ENCODE measurements at regions not wholly inside any gene's neighbourhood (a gene's known extent, or its start where the extent isn't known, plus 50 kb on each side); places are given as distances from the start of the nearest gene placed in this dataset.

DNA sequence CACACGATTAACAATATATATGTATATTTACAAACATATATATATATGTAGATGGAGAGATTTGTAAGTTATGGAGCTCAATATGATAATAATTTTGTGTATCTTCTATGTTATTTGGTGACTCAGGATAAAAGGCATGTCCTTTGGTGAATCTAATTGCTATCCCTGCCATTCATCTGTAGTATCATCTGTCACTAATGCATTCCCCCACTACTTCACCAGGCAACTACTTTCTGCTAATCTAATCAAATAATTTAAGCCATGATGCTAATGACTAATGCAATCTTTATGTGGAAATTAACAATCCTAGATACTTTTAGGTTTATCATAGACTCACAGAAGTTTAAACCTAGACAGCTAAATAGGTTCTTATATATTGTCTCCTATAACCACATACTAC, 1074.5 kb downstream of the PLA2G4A start (continued):
- TF ChIP-seq, protein P1, sequence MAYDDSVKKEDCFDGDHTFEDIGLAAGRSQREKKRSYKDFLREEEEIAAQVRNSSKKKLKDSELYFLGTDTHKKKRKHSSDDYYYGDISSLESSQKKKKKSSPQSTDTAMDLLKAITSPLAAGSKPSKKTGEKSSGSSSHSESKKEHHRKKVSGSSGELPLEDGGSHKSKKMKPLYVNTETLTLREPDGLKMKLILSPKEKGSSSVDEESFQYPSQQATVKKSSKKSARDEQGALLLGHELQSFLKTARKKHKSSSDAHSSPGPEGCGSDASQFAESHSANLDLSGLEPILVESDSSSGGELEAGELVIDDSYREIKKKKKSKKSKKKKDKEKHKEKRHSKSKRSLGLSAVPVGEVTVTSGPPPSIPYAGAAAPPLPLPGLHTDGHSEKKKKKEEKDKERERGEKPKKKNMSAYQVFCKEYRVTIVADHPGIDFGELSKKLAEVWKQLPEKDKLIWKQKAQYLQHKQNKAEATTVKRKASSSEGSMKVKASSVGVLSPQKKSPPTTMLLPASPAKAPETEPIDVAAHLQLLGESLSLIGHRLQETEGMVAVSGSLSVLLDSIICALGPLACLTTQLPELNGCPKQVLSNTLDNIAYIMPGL (CRISPR knock-in tag; IDR thresholded peaks at IDR 0.05; ENCODE audit: borderline replicate concordance), result no peak

DNA sequence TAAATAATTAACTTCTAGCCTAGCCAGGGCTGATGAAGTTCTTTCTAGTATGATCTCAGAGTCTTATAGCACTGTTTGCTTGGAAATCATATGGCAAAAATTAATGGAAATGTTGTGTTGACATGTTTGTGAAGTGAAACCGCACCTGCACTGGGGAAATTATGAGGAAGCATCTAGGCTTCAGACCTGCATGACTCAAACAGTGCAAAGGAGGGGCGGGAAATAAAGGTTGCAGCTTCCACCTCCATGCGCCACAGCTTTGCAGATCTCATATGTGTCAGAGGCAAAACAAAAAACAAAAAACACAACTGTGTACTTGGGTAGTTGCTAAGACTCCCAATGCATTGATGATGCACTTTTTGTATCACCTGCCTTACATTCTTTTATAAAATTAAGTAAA, 1080.6 kb downstream of the PLA2G4A start:
- POLR2A ChIA-PET, result no interaction called here
- Histone ChIP-seq H3K27ac (no peak overlapping the region), H3K4me1 (no peaks in the 10 kb centered on the region), H3K9me3 (no peaks in the 10 kb centered on the region), H3K4me2 (no peak overlapping the region), H3K4me3 (no peak overlapping the region)
- TF ChIP-seq RCOR1 (IDR thresholded peaks at IDR 0.05; ENCODE audit: low read depth, low read length) (no peak), RFX5 (IDR thresholded peaks at IDR 0.05) (no peak), CEBPB (IDR thresholded peaks at IDR 0.05) (no peak), MAZ (IDR thresholded peaks at IDR 0.05; ENCODE audit: borderline replicate concordance, low read depth, low read length) (no peak), PHF8 (IDR thresholded peaks at IDR 0.05; ENCODE audit: borderline replicate concordance, low read depth) (no peak), POLR2A (IDR thresholded peaks at IDR 0.05; ENCODE audit: low read length) (no peak), RARB (CRISPR knock-in tag; IDR thresholded peaks at IDR 0.05) (no peak), HOXB5 (CRISPR knock-in tag; IDR thresholded peaks at IDR 0.05) (no peak), CBX2 (IDR thresholded peaks at IDR 0.05; ENCODE audit: borderline replicate concordance, low read depth) (no peak), CBX8 (IDR thresholded peaks at IDR 0.05) (no peak), CHD4 (IDR thresholded peaks at IDR 0.05; ENCODE audit: borderline replicate concordance) (no peak), JUN (IDR thresholded peaks at IDR 0.05) (no peak), RAD21 (conservative IDR thresholded peaks at IDR 0.05 in 1 of 2, IDR thresholded peaks at IDR 0.05 in 1 of 2) (no peak), GATA3 (IDR thresholded peaks at IDR 0.05; ENCODE audit: borderline replicate concordance) (no peak), FOSL2 (IDR thresholded peaks at IDR 0.05) (no peak), FOSL2 (CRISPR knock-in tag; IDR thresholded peaks at IDR 0.05) (no peak), SMC3 (IDR thresholded peaks at IDR 0.05) (no peak)
- TF ChIP-seq, protein P2, sequence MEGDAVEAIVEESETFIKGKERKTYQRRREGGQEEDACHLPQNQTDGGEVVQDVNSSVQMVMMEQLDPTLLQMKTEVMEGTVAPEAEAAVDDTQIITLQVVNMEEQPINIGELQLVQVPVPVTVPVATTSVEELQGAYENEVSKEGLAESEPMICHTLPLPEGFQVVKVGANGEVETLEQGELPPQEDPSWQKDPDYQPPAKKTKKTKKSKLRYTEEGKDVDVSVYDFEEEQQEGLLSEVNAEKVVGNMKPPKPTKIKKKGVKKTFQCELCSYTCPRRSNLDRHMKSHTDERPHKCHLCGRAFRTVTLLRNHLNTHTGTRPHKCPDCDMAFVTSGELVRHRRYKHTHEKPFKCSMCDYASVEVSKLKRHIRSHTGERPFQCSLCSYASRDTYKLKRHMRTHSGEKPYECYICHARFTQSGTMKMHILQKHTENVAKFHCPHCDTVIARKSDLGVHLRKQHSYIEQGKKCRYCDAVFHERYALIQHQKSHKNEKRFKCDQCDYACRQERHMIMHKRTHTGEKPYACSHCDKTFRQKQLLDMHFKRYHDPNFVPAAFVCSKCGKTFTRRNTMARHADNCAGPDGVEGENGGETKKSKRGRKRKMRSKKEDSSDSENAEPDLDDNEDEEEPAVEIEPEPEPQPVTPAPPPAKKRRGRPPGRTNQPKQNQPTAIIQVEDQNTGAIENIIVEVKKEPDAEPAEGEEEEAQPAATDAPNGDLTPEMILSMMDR (IDR thresholded peaks at IDR 0.05), result no peak
- TF ChIP-seq, protein P3, sequence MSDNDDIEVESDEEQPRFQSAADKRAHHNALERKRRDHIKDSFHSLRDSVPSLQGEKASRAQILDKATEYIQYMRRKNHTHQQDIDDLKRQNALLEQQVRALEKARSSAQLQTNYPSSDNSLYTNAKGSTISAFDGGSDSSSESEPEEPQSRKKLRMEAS (IDR thresholded peaks at IDR 0.05), result no peak
- DNase-seq (ENCODE audit: low read depth in 1 of 2, low spot score in 1 of 2) (no peak), FAIRE-seq (no peak), ATAC-seq (no peak)
- CTCF ChIA-PET, result no interaction called here
- WGBS (ENCODE audit: missing lambda C conversion rate), result 38% methylated on average over 3 of the region's 3 CpGs

DNA sequence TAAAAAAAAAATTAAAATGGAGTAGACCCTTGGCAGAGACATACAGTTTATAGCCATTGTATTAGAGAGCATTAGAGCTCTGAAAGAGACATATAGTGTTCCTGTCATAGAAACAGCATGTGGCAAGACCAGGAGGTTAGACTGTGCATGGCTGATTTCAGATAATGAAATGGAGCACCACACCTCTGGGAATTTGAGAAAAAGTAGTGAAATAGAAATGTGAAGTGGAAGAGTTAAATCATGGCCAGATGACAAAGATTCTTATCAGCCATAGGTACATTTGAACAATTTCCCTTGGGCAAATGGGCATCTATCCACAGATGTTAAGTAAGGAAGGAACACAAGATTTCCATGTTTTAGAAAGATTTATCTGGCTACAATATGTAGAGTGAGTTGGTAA, 1083.1 kb downstream of the PLA2G4A start:
- no peak for FAIRE-seq
- Histone ChIP-seq H3K27ac (no peak overlapping the region), H3K4me1 (no peaks in the 10 kb centered on the region), H3K9me3 (no peaks in the 10 kb centered on the region), H3K4me3 (no peak overlapping the region), H3K4me2 (no peak overlapping the region)
- POLR2A ChIA-PET, result no interaction called here
- CTCF ChIA-PET, result interaction anchor here (0.6 kb wide), 2 partner anchors 414 to 674 kb away, joined by 3 read pairs; no protein-coding TSS in a partner anchor
- TF ChIP-seq TP53 (CRISPR knock-in tag; IDR thresholded peaks at IDR 0.05) (no peak), ZC3H11A (IDR thresholded peaks at IDR 0.05) (no peak), CBX2 (IDR thresholded peaks at IDR 0.05; ENCODE audit: borderline replicate concordance, low read depth) (no peak), RCOR1 (IDR thresholded peaks at IDR 0.05; ENCODE audit: low read depth, low read length) (no peak), HOXB5 (CRISPR knock-in tag; IDR thresholded peaks at IDR 0.05) (no peak), NFE2L2 (conservative IDR thresholded peaks at IDR 0.05; ENCODE audit: low read length) (no peak), KDM1A (IDR thresholded peaks at IDR 0.05; ENCODE audit: low read depth) (no peak), CEBPB (IDR thresholded peaks at IDR 0.05) (no peak), RAD21 (conservative IDR thresholded peaks at IDR 0.05 in 1 of 2, IDR thresholded peaks at IDR 0.05 in 1 of 2) (no peak)
- TF ChIP-seq, protein P4, sequence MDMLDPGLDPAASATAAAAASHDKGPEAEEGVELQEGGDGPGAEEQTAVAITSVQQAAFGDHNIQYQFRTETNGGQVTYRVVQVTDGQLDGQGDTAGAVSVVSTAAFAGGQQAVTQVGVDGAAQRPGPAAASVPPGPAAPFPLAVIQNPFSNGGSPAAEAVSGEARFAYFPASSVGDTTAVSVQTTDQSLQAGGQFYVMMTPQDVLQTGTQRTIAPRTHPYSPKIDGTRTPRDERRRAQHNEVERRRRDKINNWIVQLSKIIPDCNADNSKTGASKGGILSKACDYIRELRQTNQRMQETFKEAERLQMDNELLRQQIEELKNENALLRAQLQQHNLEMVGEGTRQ (IDR thresholded peaks at IDR 0.05), result no peak
- DNase-seq (ENCODE audit: low read depth in 1 of 2, low spot score in 1 of 2), result no peak
- no peak for ATAC-seq

All from A549 (cell line).